GM18867 (cell line): ENCODE measurements at regions not wholly inside any gene's neighbourhood (a gene's known extent, or its start where the extent isn't known, plus 50 kb on each side); places are given as distances from the start of the nearest gene placed in this dataset.
"Not testable (repeated sequence)": the region's sequence is repeated elsewhere in the genome, so short reads cannot be mapped to it uniquely, and the experiment has no call there.

ENCODE experiments used
- ATAC-seq: cut with Tn5 transposase; IDR thresholded peaks from one replicate; pipeline ENCODE4 v1.9.1; 2021; ENCODE audit warnings: mild to moderate bottlenecking, moderate library complexity; ENCODE audit not compliant: unreplicated experiment

DNA sequence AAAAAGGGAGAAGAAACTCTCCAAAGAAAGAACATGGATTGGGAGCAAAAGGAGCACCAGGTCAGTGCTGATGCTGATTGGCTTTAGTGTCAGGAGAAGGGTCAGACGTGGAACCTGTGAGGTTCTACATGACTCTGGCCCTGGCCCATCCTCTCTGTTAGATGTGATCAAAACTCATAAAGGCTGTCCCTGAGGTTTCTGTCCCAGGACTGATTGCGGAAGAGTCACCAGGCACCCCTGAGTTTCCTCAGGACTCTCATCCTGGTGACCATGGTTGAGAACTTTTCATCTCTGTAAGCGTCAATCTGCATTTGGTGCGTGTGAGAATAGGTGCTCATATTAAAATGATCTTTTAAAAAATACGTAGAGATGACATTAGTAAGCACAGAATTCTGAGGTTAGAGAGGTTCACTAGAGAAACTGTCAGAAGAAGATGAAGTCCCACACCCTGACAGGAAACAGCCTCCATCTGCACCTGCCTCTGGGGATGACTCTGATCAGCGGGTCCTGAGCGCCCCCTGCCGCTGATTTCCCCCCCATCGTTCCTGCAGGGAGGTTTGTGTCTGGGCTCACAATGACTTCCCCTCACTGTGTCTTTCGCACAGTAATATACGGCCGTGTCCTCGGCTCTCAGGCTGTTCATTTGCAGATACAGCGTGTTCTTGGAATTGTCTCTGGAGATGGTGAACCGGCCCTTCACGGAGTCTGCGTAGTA, 741.8 kb downstream of the TMEM121 start:
- no peak for ATAC-seq

GRCh38 chr14:106269029-106269428, 742.6 kb downstream of the TMEM121 start:
- ATAC-seq = no peak

- ATAC-seq = no peak
These were observed 743.2 kb downstream of the TMEM121 start for GRCh38 chr14:106269451-106270204.

GRCh38 chr14:106270476-106271121, 744.2 kb downstream of the TMEM121 start:
- not testable (repeated sequence) for ATAC-seq

GRCh38 chr14:106276326-106277267, 750.2 kb downstream of the TMEM121 start:
- no peak for ATAC-seq

DNA sequence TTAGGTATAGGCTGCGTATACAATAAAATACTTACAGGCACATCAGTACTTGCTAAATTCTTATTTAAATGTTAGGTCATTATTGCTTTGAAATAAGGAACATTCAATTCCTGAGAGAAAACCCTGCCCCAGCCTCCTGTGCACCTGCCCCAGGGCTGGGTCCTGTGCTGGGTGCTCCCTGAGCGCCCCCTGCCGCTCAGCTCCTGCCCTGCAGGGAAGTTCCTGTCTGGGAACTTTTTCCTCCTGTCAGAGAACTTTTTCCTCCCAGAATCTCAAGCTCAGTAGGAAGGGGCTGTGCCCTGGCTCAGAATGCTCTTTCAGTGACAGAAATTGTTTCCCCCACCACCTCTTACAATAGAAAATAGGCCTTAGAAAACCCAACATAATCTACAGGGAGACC, 751.1 kb downstream of the TMEM121 start:
- ATAC-seq = no peak

- no peak for ATAC-seq
These were observed 754.5 kb downstream of the TMEM121 start for GRCh38 chr14:106280876-106281275.

GRCh38 chr14:106286697-106287290, 760.4 kb downstream of the TMEM121 start:
- no peak for ATAC-seq

GRCh38 chr14:106287506-106287905, 761.1 kb downstream of the TMEM121 start:
- ATAC-seq = no peak

GRCh38 chr14:106291626-106292025, 765.2 kb downstream of the TMEM121 start:
- ATAC-seq = no peak

DNA sequence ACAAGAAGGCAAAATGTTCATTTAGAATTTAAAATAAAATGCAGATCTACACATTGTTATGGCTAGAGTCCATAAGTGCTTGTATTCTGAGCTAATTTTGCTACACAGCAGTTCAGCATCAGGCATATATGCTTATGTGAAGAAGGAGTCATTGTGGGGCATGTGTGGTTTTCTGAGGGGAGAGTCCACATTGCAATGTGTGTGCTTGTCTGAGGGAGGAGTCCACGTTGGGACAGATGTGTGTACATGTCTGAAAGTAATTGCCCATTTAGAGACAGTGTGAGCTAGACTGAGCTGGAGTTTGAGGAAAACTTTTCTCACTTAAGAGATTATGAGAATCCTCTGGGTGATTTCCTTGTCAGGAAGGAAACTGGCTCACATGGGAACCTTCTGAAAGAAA, 767.9 kb downstream of the TMEM121 start:
- ATAC-seq = no peak

GRCh38 chr14:106300951-106301510, 774.6 kb downstream of the TMEM121 start:
- ATAC-seq = not testable (repeated sequence)

- not testable (repeated sequence) for ATAC-seq
These were observed 775.2 kb downstream of the TMEM121 start for GRCh38 chr14:106301609-106302008.

GRCh38 chr14:106302661-106303060, 776.3 kb downstream of the TMEM121 start:
- no peak for ATAC-seq

- ATAC-seq = no peak
These were observed 777.9 kb downstream of the TMEM121 start for GRCh38 chr14:106304271-106304670.

GRCh38 chr14:106308839-106309389, 782.5 kb downstream of the TMEM121 start:
- peak; percentile 91 for ATAC-seq

GRCh38 chr14:106309423-106309822, 783.0 kb downstream of the TMEM121 start:
- ATAC-seq = no peak

- no peak for ATAC-seq
These were observed 789.1 kb downstream of the TMEM121 start for GRCh38 chr14:106315436-106315835.

DNA sequence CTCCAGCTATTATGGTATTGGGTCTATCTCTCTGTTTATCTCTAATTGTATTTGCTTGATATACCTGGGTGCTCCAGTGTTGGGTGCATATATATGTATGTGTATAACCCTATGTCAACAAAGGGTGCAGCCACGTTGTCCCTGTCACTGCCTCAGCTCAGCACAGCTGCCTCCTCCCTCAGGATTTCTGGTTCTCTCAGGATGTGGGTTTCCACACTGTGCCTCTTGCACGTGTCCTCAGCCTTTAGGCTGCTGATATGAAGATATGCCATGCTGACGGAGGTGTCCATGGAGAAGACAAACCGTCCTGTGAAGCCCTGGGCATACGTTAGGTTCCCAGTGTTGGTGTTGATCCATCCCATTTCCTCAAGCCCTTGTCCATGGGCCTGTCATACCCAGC, 791.2 kb downstream of the TMEM121 start:
- no peak for ATAC-seq

DNA sequence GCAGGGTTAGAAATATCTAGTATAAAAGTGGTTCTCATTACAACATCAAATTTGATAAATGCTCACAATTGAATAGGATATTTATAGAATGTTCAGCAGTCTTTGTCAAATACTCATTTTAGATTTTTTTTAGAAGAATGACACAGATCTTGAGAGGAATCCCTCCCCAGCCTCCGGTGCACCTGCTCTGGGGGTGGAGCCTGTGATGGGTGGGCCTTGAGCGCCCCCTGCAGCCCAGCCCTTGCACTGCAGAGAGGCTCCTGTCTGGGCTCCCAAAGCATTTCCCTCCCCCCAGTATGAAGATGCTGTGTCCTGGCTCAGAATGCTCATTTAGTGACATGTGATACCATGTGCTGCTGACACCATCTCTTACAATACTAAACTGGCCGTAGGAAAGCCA, 792.3 kb downstream of the TMEM121 start:
- no peak for ATAC-seq
